ENCODE measurements at regions not wholly inside any gene's neighbourhood (a gene's known extent, or its start where the extent isn't known, plus 50 kb on each side); places are given as distances from the start of the nearest gene placed in this dataset.

DNA sequence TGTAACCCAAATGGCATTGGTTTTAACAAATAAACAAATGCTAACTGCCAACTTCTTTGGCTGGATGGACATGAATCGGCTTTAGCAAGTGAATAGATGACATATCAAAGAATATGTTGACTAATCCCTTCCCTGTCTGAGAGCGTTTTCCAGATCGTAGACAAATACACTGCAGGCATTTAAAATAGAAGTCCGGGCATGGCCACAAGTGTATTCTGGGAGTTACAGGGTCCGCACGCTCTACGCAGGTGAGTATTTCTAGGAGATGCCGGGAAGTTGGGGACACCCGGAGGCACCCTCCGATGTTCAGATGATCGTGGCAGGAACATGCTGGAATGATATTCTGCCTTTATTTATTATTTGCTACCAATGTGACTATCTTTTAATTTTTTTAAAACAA is 53.2 kb upstream of the ZNF536 start (continued):
- TF ChIP-seq STAT1 (conservative IDR thresholded peaks at IDR 0.05), result no peak
- no peak for TF ChIP-seq NFXL1 (IDR thresholded peaks at IDR 0.05; ENCODE audit: borderline replicate concordance)

DNA sequence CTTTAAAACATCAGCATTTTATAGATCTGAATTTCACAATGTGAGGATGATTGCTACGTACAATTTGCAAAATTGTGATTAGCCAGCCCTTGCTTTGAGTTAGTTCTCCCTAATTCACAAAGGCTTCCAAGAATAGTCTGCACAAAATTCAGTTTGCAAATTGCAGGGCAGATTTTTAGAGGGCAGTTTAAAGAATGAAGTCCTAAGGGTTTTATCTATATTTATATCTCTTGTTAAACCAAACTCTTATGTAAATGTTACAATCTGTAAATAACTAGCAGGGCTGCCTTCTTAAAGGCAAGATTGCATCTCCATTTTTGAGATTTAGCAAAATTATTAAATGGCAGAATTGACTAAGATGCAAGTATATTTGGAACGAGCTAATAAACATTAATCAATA is 52.8 kb upstream of the ZNF536 start:
- SMC1A ChIA-PET (ENCODE audit: uncharacterized antibody, unreplicated experiment), result no interaction called here
- no peak for DNase-seq (ENCODE audit: low read depth, low spot score)
- Histone ChIP-seq H4K20me1 (ENCODE audit: control insufficient read depth, insufficient read depth) (no peaks in the 10 kb centered on the region), H3K9ac (ENCODE audit: control insufficient read depth, insufficient read depth, low read length) (no peak overlapping the region), H3K9me3 (replicated peaks; ENCODE audit: control insufficient read depth, insufficient read depth, low read length) (no peaks in the 10 kb centered on the region), H3K27me3 (replicated peaks in 1 of 2; ENCODE audit: control insufficient read depth in 2 of 2, insufficient read depth in 2 of 2, low read length in 1 of 2) (no peaks in the 10 kb centered on the region), H3K4me3 (no peak overlapping the region), H3K4me2 (ENCODE audit: control insufficient read depth, insufficient read depth) (no peak overlapping the region), H3K4me1 (ENCODE audit: control insufficient read depth, insufficient read depth, low read length) (no peaks in the 10 kb centered on the region), H3K36me3 (ENCODE audit: control insufficient read depth in 2 of 2, insufficient read depth in 2 of 2, low read length in 1 of 2) (no peaks in the 10 kb centered on the region), H3K79me2 (ENCODE audit: control insufficient read depth, insufficient read depth, low read length) (no peaks in the 10 kb centered on the region), H3K27ac (ENCODE audit: control insufficient read depth, insufficient read depth) (no peak overlapping the region), H2AFZ (ENCODE audit: control insufficient read depth, low read depth, low read length) (no peak overlapping the region)
- in situ Hi-C loops (cut with MboI), result no loop called here
- intact Hi-C loops (cut with micrococcal nuclease; ENCODE audit: unreplicated experiment), result no loop called here
- RAD21 ChIA-PET (ENCODE audit: unreplicated experiment), result no interaction called here
- no peak for ATAC-seq
- 7% methylated on average over 2 of the region's 2 CpGs for WGBS (ENCODE audit: insufficient coverage, insufficient replicate concordance, low lambda C conversion rate, missing lambda C conversion rate)
- CTCF ChIA-PET, result no interaction called here
- BruUV-seq (replicated peaks), result no TSS peak
- POLR2A ChIA-PET, result no interaction called here
- TF ChIP-seq RBBP5 (conservative IDR thresholded peaks at IDR 0.05), result no peak
- no peak for TF ChIP-seq LARP7 (IDR thresholded peaks at IDR 0.05)
- TF ChIP-seq, protein P1, sequence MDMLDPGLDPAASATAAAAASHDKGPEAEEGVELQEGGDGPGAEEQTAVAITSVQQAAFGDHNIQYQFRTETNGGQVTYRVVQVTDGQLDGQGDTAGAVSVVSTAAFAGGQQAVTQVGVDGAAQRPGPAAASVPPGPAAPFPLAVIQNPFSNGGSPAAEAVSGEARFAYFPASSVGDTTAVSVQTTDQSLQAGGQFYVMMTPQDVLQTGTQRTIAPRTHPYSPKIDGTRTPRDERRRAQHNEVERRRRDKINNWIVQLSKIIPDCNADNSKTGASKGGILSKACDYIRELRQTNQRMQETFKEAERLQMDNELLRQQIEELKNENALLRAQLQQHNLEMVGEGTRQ (IDR thresholded peaks at IDR 0.05; ENCODE audit: borderline replicate concordance, low read depth, low read length), result no peak
- FAIRE-seq, result no peak

DNA sequence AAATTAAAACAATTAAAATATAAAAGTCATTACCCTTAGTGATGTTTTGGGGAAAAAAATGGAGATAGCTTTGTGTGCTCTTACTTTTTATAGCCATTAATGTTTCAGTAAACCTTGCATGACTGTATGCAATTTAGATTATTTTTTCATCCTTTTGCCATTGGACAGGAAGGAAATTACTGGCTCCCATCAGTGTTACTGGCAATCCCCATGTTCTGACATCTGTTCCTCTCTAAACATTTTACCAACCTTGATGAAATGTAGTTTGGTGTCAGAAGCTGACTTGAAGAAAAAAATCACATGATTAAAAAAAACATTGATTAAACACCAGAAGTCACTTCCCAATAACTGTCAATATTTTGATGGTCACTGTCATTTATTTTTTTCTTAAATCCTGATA is 52.3 kb upstream of the ZNF536 start:
- intact Hi-C loops (cut with micrococcal nuclease; ENCODE audit: unreplicated experiment), result no loop called here
- DNase-seq (ENCODE audit: low read depth, low spot score), result no peak
- SMC1A ChIA-PET (ENCODE audit: uncharacterized antibody, unreplicated experiment), result no interaction called here
- in situ Hi-C loops (cut with MboI), result no loop called here
- Histone ChIP-seq H3K4me2 (ENCODE audit: control insufficient read depth, insufficient read depth) (no peak overlapping the region), H3K27ac (ENCODE audit: control insufficient read depth, insufficient read depth) (no peak overlapping the region), H3K79me2 (ENCODE audit: control insufficient read depth, insufficient read depth, low read length) (no peaks in the 10 kb centered on the region), H3K9me3 (replicated peaks; ENCODE audit: control insufficient read depth, insufficient read depth, low read length) (no peaks in the 10 kb centered on the region), H3K27me3 (replicated peaks in 1 of 2; ENCODE audit: control insufficient read depth in 2 of 2, insufficient read depth in 2 of 2, low read length in 1 of 2) (no peaks in the 10 kb centered on the region), H3K4me3 (no peak overlapping the region), H2AFZ (ENCODE audit: control insufficient read depth, low read depth, low read length) (no peak overlapping the region), H3K36me3 (ENCODE audit: control insufficient read depth in 2 of 2, insufficient read depth in 2 of 2, low read length in 1 of 2) (no peaks in the 10 kb centered on the region), H3K9ac (ENCODE audit: control insufficient read depth, insufficient read depth, low read length) (no peak overlapping the region), H4K20me1 (ENCODE audit: control insufficient read depth, insufficient read depth) (no peaks in the 10 kb centered on the region), H3K4me1 (ENCODE audit: control insufficient read depth, insufficient read depth, low read length) (no peaks in the 10 kb centered on the region)
- POLR2A ChIA-PET, result no interaction called here
- CTCF ChIA-PET, result no interaction called here
- BruUV-seq (replicated peaks), result no TSS peak
- FAIRE-seq, result no peak
- ATAC-seq, result no peak
- RAD21 ChIA-PET (ENCODE audit: unreplicated experiment), result no interaction called here
- TF ChIP-seq, protein P2, sequence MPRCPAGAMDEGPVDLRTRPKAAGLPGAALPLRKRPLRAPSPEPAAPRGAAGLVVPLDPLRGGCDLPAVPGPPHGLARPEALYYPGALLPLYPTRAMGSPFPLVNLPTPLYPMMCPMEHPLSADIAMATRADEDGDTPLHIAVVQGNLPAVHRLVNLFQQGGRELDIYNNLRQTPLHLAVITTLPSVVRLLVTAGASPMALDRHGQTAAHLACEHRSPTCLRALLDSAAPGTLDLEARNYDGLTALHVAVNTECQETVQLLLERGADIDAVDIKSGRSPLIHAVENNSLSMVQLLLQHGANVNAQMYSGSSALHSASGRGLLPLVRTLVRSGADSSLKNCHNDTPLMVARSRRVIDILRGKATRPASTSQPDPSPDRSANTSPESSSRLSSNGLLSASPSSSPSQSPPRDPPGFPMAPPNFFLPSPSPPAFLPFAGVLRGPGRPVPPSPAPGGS (IDR thresholded peaks at IDR 0.05; ENCODE audit: borderline replicate concordance, insufficient read depth, low read depth, low read length, poor library complexity, severe bottlenecking), result no peak
- no peak for TF ChIP-seq NR2C2 (IDR thresholded peaks at IDR 0.05; ENCODE audit: borderline replicate concordance, control insufficient read depth, insufficient read length, low read depth)
- TF ChIP-seq, protein P3, sequence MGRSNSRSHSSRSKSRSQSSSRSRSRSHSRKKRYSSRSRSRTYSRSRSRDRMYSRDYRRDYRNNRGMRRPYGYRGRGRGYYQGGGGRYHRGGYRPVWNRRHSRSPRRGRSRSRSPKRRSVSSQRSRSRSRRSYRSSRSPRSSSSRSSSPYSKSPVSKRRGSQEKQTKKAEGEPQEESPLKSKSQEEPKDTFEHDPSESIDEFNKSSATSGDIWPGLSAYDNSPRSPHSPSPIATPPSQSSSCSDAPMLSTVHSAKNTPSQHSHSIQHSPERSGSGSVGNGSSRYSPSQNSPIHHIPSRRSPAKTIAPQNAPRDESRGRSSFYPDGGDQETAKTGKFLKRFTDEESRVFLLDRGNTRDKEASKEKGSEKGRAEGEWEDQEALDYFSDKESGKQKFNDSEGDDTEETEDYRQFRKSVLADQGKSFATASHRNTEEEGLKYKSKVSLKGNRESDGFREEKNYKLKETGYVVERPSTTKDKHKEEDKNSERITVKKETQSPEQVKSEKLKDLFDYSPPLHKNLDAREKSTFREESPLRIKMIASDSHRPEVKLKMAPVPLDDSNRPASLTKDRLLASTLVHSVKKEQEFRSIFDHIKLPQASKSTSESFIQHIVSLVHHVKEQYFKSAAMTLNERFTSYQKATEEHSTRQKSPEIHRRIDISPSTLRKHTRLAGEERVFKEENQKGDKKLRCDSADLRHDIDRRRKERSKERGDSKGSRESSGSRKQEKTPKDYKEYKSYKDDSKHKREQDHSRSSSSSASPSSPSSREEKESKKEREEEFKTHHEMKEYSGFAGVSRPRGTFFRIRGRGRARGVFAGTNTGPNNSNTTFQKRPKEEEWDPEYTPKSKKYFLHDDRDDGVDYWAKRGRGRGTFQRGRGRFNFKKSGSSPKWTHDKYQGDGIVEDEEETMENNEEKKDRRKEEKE (IDR thresholded peaks at IDR 0.05), result no peak
